Endodermal cell (in vitro differentiated cells): ENCODE measurements at regions not wholly inside any gene's neighbourhood (a gene's known extent, or its start where the extent isn't known, plus 50 kb on each side); places are given as distances from the start of the nearest gene placed in this dataset.

Experiments used
- DNase-seq: peaks from one replicate; pipeline ENCODE4 v3.0.0-alpha.2; 2017
- H3K27ac ChIP-seq: 2 replicates; pipeline ENCODE4 v1.5.1; 2013; ENCODE audit warnings: mild to moderate bottlenecking, low read depth, low read length, moderate library complexity
- H3K27me3 ChIP-seq: 2 replicates; pipeline ENCODE4 v1.6.1; 2013; ENCODE audit warnings: mild to moderate bottlenecking, low read length, moderate library complexity; ENCODE audit not compliant: insufficient read depth, control insufficient read depth, poor library complexity, severe bottlenecking
- H3K36me3 ChIP-seq: 2 replicates; pipeline ENCODE4 v1.7.0; 2013; ENCODE audit warnings: mild to moderate bottlenecking, low read length, moderate library complexity; ENCODE audit not compliant: control insufficient read depth, insufficient read depth
- H3K4me1 ChIP-seq: one replicate; pipeline ENCODE4 v1.7.0; 2013; ENCODE audit warnings: low read length; ENCODE audit not compliant: control insufficient read depth, insufficient read depth
- H3K4me3 ChIP-seq: 2 replicates; pipeline ENCODE4 v1.5.1; 2013; ENCODE audit warnings: mild to moderate bottlenecking, low read length, moderate library complexity
- H3K9ac ChIP-seq: 2 replicates; pipeline ENCODE4 v1.6.1; 2013; ENCODE audit warnings: mild to moderate bottlenecking, low read length, moderate library complexity; ENCODE audit not compliant: poor library complexity, severe bottlenecking; ENCODE audit errors: extremely low read depth
- H3K9me3 ChIP-seq: 2 replicates; pipeline ENCODE4 v1.6.1; 2013; ENCODE audit warnings: mild to moderate bottlenecking, low read length, moderate library complexity; ENCODE audit not compliant: control insufficient read depth
- H3K27ac Mint-ChIP-seq: 2 replicates; pipeline ENCODE4 v1.8.0; 2020; ENCODE audit warnings: mixed read lengths
- H3K27me3 Mint-ChIP-seq: 2 replicates; pipeline ENCODE4 v1.8.0; 2021; ENCODE audit warnings: mild to moderate bottlenecking, mixed read lengths; ENCODE audit not compliant: insufficient read depth
- H3K36me3 Mint-ChIP-seq: 2 replicates; pipeline ENCODE4 v1.8.0; 2020; ENCODE audit warnings: low read depth, mixed read lengths
- H3K4me1 Mint-ChIP-seq: 2 replicates; pipeline ENCODE4 v1.8.0; 2020; ENCODE audit warnings: mixed read lengths
- H3K4me3 Mint-ChIP-seq: 2 replicates; pipeline ENCODE4 v1.8.0; 2020; ENCODE audit warnings: mild to moderate bottlenecking, moderate library complexity, mixed read lengths
- H3K9me3 Mint-ChIP-seq: 2 replicates; pipeline ENCODE4 v1.8.0; 2020; ENCODE audit warnings: mild to moderate bottlenecking, mixed read lengths
- CTCF ChIP-seq: fragments of 200-600 bp; sonication (generic); conservative IDR thresholded peaks from 2 replicates; pipeline ENCODE4 v1.5.0; 2021; ENCODE audit warnings: antibody characterized with exemption, mild to moderate bottlenecking
- WGBS, 2 experiments: methylation state at CpG; one replicate each; pipeline versions ENCODE4 v1.1.5 to v1.1.7; 2013; ENCODE audit warnings: missing lambda C conversion rate in 2 of 2, mixed read lengths in 1 of 2; ENCODE audit not compliant: insufficient coverage in 1 of 2, insufficient read length in 1 of 2; 5-methylcytosine and 5-hydroxymethylcytosine counted together

- H3K4me1 Mint-ChIP-seq: peaks cover 24% of the 10 kb centered on the region
- H3K9me3 ChIP-seq: no peaks in the 10 kb centered on the region
- TF ChIP-seq CTCF: no peak
- no peak overlapping the region for H3K9ac ChIP-seq
- H3K36me3 Mint-ChIP-seq: no peaks in the 10 kb centered on the region
- no peak overlapping the region for H3K4me3 ChIP-seq
- H3K4me1 ChIP-seq: no peaks in the 10 kb centered on the region
- no peak overlapping the region for H3K4me3 Mint-ChIP-seq
- no peaks in the 10 kb centered on the region for H3K9me3 Mint-ChIP-seq
- DNase-seq: no peak
- no peak overlapping the region for H3K27ac ChIP-seq
- 50 to 81% methylated on average over 1 to 3 of the region's 3 CpGs for WGBS, 2 experiments
- H3K36me3 ChIP-seq: no peaks in the 10 kb centered on the region
- no peaks in the 10 kb centered on the region for H3K27me3 ChIP-seq
- H3K27me3 Mint-ChIP-seq: no peaks in the 10 kb centered on the region
- peak overlapping the region; percentile 78 for H3K27ac Mint-ChIP-seq
Measured at GRCh38 chr6:101083533-101084175, 202.5 kb upstream of the ASCC3 start.

- no peak for TF ChIP-seq CTCF
- Mint-ChIP-seq H3K4me3 (no peak overlapping the region), H3K27ac (peak overlapping the region; percentile 73), H3K36me3 (no peaks in the 10 kb centered on the region), H3K27me3 (no peaks in the 10 kb centered on the region), H3K4me1 (peaks cover 22% of the 10 kb centered on the region), H3K9me3 (no peaks in the 10 kb centered on the region)
- Histone ChIP-seq H3K4me1 (no peaks in the 10 kb centered on the region), H3K4me3 (no peak overlapping the region), H3K9ac (no peak overlapping the region), H3K9me3 (no peaks in the 10 kb centered on the region), H3K36me3 (no peaks in the 10 kb centered on the region), H3K27ac (no peak overlapping the region), H3K27me3 (no peaks in the 10 kb centered on the region)
- DNase-seq: no peak
- 17 to 39% methylated on average over 1 to 3 of the region's 3 CpGs for WGBS, 2 experiments
Measured at GRCh38 chr6:101085327-101085726, 204.2 kb upstream of the ASCC3 start.

- no peak for TF ChIP-seq CTCF
- H3K4me3 Mint-ChIP-seq: no peak overlapping the region
- H3K4me1 ChIP-seq: no peaks in the 10 kb centered on the region
- H3K4me1 Mint-ChIP-seq: peaks cover 22% of the 10 kb centered on the region
- H3K27ac ChIP-seq: no peak overlapping the region
- no peaks in the 10 kb centered on the region for H3K27me3 ChIP-seq
- H3K9me3 Mint-ChIP-seq: peaks cover 1% of the 10 kb centered on the region
- DNase-seq: peak; percentile 69
- H3K36me3 Mint-ChIP-seq: no peaks in the 10 kb centered on the region
- WGBS, 2 experiments: 16 to 63% methylated on average over 1 of the region's 1 CpG
- no peaks in the 10 kb centered on the region for H3K27me3 Mint-ChIP-seq
- no peak overlapping the region for H3K9ac ChIP-seq
- peak overlapping the region; percentile 14 for H3K27ac Mint-ChIP-seq
- no peaks in the 10 kb centered on the region for H3K36me3 ChIP-seq
- no peaks in the 10 kb centered on the region for H3K9me3 ChIP-seq
- no peak overlapping the region for H3K4me3 ChIP-seq
Measured at GRCh38 chr6:101086473-101086872, 205.3 kb upstream of the ASCC3 start.
